Activated CD8-positive, alpha-beta memory T cell treated with anti-CD3 and anti-CD28 coated beads, Interleukin-2, amount 50 U/mL, for 48 hours (primary cell): ENCODE measurements at regions not wholly inside any gene's neighbourhood (a gene's known extent, or its start where the extent isn't known, plus 50 kb on each side); places are given as distances from the start of the nearest gene placed in this dataset.
"Not testable (repeated sequence)": the region's sequence is repeated elsewhere in the genome, so short reads cannot be mapped to it uniquely, and the experiment has no call there.

Experiments
- DNase-seq: peaks from one replicate; pipeline ENCODE4 v3.0.0-alpha.2; 2020

DNA sequence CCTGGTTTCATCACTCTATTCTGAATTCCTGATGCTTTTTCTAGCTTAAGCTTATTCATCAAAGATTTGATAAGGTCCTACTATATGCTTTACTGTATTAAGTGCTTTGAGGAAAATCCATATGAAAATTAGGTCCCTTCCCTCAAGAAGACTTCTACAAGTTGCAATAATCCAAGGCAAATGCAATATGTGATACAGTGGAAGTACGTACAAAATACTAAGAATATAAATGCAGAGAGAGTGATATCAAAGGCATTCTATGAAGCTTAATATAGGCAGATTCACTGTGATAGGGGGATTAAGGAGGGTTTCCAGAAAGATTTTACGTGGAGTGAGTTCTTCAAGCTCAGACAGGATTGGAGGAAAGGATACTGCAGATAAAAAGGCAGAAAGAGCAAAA is 142.1 kb downstream of the C6orf118 start:
- no peak for DNase-seq

DNA sequence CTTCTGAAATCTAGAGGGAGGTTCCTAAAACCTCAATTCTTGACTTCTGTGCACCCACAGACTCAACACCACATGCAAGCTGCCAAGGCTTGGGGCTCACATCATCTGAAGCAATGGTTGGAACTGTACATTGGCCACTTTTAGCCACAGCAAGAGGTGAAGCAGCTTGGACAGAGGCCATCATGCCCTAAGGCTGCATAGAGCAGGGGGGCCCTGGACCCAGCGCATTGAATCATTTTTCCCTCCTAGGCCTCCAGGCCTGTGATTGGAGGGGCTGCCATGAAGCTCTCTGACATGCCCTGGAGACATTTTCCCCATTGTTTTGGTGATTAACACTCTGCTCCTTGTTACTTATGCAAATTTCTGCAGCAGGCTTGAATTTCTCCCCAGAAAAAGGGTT is 145.9 kb downstream of the C6orf118 start:
- DNase-seq: no peak

DNA sequence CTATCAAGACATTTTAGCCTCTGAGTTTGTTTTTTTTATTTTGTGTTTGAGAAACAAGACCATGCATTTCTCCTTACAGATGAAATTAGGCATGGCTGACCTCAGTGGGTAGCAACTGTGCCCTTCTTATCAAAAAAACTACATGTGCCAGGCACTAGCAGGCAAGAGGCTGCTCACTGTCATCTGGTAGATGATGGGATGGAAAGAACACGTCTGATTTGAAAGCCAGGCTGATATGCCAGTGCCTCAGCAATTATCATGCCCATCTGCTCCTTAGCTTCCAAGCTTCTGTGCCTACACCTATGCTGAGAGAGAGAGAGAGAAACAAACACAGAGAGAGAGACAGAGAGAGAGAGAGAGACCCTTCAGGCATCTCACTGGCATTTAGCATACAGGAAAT is 149.9 kb downstream of the C6orf118 start:
- DNase-seq: no peak

DNA sequence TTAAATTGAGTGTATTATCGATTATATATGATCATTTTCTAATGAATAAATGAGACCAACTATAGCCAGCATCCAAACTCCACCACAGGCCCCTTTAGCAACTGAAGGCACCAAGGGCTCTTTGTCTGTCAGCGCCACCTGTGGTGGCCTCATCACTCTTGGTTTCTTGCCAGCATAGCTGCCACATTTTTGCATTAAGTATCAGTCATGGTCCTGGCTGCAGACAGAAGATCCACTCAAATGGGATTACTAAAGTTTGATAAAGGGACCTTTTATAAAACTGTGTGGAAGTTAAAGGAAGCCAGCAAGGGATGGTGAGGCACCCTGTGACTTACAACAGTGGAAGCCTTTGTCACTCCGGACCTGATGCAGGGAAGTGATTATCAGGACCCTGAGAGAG is 162.9 kb downstream of the C6orf118 start:
- no peak for DNase-seq

DNA sequence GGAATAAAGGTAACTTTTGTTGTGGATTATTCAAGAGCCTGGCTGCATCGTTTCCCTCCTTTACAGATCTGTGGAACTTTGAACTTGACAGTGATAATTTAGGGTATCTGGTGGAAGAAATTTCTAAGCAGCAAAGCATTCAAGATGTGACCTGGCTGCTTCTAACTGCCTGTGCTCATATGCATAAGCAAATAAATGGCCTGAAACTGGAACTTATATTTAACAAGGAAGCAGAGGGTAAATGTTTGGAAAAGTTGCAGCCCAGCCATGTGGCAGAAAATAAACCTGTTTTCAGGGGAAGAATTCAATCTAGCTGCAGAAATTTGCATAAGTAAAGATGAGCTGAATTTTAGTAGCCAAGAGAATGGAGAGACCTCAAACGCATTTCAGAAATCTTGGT is 173.5 kb downstream of the C6orf118 start:
- DNase-seq: no peak

DNA sequence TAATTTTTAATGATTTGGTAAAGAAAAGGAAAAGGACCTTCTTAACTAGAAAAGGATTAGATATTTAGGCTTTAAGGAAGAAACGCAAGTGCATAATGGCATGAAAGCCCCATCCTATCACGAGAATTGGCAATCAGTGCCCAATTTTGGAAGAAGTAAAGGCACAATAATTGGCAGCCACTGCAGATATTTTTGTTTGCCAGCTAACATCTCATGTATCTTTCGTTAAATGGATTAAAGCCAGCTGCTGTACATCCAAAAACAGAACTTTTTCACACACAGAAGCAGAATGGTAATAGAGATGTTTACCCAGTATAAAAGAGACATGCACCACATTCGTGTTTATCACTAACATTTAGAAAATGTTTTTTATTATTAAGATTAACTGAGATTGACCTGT is 180.3 kb downstream of the C6orf118 start:
- no peak for DNase-seq

DNA sequence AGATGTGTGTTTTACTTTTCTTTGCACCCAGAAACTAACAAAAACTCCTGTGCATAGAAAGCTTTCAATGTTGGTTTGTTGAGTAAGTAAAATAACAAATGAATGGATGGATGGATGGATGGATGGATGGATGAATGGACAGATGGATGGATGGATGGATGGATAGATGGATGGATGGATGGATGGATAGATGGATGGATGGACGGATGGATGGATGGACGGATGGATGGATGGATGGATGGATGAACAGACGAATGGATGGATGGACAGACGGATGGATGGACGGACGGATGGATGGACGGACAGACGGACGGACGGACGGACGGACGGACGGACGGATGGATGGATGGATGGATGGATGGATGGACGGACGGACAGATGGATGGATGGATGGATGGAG is 181.7 kb downstream of the C6orf118 start:
- not testable (repeated sequence) for DNase-seq

DNA sequence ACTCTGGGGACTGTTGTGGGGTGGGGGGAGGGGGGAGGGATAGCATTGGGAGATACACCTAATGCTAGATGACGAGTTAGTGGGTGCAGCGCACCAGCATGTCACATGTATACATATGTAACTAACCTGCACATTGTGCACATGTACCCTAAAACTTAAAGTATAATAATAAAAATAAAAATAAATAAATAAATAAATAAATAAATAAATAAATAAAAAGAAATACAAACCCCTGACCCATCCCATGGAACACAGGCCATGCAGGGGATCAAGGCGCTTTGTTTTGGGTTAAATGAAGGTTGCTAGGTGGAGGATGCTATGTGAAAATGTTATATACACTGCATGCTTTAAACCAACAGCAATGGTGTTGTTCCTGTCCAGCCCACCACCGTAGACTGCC is 184.7 kb downstream of the C6orf118 start:
- not testable (repeated sequence) for DNase-seq

DNA sequence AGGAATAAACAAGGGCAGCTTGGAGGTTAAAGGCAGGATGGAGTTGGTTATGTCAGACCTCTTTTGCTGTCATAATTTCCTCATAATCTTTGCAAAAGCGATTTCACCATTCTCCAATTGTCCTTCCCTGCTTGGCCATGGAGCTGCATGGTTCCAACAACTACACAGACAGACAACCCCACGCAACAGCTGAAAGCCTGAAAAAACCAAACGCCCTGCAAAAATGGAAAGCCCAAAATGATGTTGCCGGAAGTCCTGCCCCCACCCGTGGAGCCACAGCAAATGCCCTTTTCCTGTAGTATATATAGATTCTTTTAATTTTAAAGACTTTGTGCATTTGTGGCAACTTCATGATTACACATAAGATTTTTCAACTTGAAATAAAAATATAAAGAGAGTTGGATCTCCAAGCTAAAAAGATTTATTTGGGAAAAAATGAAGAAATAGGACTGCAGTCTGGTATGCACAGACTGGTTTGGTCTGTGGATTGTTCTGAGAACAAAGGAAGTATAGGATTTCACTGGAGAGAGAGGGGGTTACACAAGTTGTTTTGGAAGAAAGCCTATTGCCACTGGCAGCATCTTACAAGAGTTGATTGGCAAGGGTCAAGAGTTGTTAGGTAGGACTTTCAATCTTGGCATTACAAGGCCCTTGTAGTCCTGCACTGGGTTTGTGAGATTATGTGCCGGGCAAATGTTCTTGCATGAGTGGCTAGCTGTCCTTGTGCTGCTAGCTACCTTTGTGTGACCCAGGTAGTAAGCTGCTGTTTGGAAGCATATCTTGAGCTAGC is 190.0 kb downstream of the C6orf118 start:
- DNase-seq: no peak

DNA sequence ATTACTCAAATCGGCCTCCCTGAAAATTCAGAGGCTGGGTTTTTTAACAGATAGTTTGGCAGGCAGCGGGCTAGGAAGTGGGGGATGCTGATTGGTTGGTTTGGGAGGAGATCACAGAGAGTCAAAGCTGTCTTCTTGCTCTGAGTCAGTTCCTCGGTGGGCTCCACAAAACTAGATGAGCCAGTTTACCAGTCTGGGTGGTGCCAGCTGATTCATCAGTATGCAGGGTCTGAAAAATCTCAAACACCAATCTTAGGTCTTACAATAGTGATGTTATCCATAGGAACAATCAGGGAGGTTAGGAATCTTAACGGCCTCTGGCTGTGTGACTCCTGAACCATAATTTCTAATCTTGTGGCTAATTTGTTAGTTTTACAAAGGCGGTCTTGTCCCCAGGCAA is 190.7 kb downstream of the C6orf118 start:
- DNase-seq: no peak

DNA sequence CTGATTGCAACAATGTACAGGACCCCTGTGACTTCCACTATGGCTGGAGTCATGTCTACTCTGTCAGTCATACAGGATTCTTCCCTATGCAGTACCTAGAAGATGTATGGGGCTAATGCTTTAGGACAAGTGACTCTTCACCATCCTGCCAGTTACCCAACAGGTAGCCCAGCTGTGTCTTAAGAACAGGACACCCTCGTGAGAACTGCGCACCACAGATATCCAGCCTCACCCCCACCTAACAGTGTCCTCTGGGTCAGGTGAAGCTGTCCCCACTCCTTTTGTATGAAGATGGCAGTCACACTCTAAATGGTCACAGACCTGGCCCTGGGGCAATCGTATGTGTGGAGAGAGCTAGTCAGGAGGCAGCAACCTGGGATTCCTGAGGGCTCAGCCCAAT is 191.6 kb downstream of the C6orf118 start:
- DNase-seq: no peak

DNA sequence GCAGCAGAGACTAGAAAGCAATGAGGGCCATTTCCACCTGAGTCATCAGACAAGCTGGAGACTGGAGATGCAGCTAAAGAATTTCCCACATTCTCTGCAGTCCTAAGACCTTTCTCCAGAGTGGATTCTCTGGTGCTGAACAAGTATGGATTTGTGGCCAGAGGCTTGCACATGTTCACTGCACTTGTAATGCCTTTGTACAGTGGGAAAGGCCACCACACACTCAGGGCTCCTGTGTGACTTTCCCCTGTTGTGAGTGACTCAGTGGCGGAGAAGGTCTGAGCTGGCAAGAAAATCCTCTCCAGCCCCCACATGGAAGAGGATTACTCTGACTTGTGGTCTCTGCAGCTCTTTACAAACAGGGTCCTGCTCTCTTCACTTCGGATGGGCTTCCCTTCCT is 192.3 kb downstream of the C6orf118 start:
- no peak for DNase-seq

DNA sequence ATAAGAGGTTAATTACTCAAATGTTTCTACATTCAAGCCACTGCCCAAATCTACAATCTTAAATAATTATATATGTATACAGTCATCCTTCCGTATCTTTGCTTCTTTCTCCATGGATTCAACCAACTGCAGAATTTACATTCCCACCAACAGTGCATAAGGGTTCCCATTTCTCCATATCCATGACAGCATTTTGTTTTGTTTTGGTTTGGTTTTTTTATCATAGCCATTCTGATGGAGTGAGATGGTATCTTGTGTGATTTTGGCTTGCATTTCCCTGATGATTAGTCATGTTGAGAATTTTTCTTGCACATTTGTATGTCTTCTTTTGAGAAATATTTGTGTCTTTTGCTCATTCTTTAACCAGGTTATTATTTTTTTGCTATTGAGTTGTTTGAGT is 198.5 kb downstream of the C6orf118 start:
- no peak for DNase-seq

DNA sequence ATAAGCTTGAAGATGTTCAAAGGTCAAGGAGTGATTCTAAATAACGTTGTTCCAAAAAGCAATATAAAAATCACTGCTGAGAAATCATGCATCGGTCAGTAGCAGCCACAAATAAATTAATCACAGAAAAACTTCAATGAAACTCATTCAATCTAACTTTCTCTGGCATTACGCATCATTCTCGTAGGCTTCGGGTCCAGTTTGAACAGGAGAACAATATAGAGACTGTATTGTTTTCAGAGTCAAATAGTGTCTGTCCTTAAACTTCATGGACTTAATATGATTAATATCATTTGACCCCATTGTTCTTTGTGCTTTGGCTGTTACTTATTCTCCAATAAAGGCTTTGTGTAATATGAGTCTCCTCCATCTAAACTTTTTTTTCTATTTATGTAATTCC is 200.4 kb downstream of the C6orf118 start:
- no peak for DNase-seq

DNA sequence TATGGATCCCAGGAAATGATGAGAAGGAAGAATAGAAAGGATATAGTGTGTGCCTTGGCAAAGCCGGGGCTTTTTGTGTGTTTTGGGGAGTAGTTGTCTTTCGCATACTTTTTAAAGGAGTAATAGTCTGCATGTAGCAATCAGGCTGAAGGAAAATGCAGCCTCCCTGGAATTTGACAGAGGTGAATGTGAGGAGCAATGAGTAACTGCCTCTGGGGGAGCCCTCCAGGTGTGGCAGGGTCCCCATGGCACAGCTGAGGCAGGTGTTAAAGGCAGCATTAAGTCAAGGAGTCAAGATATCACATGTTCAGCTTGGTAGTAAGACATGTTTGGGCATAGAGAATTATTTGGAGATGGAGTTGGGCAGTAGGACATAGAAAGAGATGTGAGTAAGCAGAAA is 203.1 kb downstream of the C6orf118 start:
- DNase-seq: no peak

DNA sequence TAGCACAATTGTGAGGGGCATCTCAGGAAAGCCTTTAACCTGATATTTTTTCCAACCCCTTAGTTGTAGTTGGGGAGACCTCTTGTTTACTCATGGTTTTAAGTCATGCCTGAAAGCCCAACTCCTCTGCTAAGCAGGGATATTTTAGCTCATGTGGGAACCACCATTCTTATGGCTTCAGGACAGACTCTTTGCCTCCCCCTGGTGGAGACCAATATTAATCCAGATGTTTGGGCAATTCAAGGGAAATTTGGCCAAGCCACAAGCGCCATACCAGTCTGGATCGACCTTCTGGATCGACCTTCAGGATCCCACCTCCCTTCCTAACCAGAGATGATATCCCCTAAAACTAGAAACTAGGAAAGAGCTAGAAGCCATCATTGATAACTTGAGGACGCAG is 211.2 kb downstream of the C6orf118 start:
- DNase-seq: no peak

DNA sequence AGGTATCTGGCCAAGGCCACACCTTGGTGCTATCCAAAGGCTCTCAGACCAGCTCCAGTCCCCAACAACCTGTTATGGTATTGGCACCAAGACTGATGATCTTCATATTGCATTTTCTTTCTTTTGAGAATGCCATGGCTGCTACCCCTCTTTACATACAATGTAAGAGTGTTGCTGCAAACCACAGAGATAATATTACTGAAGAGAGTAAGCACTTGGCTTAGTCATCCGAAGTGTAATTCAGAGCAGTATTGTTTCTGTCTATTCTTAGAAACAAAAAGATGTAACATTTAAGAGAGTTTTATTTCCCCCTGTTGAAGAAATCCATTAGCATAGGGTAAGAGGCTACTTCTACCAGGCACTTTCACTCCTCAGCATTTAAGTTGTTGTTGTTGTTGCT is 212.5 kb downstream of the C6orf118 start:
- DNase-seq: no peak

DNA sequence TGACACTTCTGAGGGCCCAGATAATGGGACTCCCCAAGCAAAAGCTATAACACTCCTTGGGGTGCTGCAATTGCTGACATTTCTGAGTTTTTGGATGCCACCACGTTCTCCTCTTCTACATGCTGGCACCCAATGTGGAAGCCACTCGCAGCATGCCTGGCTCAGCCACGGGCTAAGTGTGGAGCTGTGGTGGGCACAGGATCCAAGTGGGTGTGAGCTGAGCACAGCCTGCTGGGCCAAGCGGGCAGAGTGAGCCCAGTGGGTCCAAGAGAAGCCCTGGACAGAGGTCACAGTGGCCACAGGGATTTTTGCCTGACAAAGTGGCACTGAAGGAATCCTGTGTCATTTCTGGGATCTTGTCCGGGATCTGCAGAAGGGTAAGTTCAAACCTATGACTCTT is 213.2 kb downstream of the C6orf118 start:
- DNase-seq: no peak

DNA sequence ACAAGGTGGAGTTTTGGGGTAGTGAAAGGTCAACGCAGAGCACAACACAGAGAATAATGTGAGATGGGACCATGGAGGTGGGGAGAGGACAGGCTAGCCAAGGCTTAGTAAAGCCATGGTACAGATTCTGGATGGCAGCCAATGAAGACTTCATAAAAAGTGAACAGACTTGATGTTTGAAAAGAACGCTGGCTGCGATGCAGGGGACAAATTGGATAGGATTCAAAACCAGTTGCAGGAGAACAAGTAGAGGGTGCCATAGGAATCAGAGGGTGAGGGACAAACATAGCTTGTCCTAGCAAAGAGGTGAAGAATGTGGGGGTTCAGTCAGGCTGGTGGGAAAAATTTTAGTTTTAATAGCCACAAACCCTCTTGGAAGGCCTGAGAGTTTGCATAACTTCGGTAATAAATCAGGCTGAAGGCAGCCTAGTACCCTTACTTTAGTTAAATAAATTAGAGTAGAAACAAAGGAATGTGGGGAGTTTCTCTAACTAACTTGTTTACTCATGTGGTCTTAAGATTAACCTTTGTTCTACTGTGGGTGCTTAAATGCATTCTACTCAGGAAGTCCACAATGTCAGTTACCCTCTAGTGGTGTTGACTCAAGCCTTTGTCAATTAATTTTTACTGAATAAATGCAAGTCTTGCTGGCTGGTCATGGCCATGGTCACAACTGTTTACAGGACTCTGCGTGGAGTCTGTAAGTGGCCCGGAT is 216.4 kb downstream of the C6orf118 start:
- DNase-seq: no peak

DNA sequence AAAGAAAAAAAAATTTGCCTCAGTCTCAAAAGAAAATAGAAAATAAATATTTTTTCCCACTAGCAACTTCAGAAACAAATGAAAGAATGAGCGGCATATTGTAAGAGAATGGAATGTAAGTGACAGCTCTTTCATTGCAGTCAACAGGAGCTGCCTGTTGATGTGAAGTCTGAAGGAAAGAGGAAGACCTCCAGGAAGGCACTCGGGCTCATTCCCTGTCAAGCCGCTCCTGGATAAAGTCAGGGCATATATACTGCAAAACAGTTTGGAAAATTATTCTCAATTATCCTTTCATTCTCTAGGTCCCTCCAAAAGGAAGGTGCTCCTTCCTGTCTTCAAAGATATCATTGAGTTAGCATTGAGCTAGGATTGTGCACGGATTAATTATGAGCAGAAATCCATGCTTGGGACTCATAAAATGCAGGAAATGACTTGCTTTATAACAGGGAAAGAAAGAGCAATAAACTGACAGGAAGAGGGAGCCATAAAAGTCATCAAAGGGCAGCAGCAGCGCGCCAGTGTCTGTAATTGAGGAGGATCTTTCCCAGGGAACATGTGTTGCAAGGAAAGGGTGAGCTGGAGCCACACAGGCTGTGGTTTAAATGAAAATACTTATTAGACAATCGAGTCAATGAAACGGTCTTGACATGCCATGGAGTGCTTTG is 218.2 kb downstream of the C6orf118 start:
- no peak for DNase-seq

DNA sequence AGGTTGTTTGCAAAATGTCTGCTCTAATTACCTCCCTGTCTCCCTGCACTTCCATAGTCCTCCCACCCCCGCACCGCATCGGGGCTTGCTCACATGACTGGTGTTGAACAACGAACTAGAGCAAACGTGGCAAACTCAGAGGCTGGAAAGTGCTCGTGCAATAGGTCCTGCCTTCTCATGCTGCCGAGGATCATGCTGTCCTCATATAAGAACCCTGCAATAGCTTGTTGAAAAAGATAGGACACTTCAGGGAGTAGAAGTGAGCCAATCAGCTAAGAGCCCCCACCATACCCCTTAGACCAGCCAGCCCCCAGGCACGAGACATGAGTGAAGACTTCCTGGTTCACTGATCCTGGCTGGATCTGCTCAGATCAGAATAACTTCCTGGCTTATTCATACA is 219.2 kb downstream of the C6orf118 start:
- DNase-seq: no peak

DNA sequence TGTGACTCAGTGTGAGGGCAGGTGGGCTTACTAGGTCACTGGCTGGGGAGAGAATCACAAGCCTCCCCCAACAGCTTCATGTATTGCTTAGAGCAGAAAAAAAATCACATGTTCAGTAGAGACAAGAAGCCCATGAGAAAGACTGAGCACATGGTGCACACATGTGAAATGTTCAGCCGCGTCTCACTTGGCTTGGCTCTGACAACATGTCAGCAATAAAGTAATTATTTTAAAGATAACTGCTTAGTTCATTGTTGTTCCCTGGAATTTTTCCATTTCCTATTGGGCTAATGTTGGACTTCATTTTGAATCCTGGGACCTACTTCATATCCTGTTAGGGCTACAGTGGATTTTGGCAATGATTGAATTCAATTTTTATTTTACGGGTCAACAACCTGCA is 222.6 kb downstream of the C6orf118 start:
- no peak for DNase-seq

DNA sequence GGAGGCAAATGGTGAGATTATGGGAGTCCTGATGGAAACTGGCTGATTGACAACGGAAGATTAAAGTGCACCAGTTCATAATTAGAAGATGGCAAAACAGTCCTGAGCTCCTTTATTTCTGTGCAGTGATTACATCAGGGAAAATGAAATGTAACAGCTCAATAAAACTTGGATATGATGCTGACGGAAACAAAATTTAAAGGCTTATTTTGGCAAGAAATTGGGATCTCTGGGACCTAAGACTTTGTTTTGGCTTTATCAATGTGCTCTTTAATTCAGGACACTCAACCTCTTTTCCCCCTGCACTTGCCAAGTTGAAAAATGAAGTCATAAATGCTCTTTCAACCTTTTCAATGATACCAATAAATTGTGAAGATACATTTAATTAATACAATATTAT is 226.8 kb downstream of the C6orf118 start:
- no peak for DNase-seq

DNA sequence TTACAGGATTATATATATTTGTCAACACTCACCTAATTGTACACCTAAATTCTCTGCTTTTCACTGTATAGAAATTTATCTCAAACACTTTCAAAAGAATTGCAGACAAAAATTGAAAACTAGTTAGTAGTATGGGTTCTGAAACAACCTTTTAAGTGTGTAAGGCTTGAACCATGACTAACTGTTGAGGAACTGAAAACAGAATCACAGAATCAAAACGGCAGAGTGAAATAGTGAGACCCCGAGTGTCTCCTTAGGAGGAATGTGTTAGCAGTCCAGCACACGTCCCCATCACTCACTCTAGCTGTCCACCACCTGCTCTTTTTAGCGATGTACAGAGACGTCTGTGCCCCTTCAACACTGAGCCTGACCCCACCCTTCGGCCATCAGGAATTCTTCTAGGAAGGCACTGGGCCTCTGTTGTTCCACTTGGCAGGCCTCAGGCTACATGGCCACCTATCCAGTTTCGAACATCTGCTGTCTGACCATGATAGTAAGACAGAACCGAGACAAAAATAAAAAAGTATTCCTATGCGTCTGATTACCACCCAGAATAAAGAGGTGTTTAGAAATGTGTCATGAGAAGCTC is 227.4 kb downstream of the C6orf118 start:
- DNase-seq: no peak
